HG02571 (cell line): ENCODE measurements at regions not wholly inside any gene's neighbourhood (a gene's known extent, or its start where the extent isn't known, plus 50 kb on each side); places are given as distances from the start of the nearest gene placed in this dataset.

Experiments
- ATAC-seq: cut with Tn5 transposase; IDR thresholded peaks from one replicate; pipeline ENCODE4 v1.9.1; 2021; ENCODE audit warnings: mild to moderate bottlenecking, moderate library complexity; ENCODE audit not compliant: unreplicated experiment

- ATAC-seq, result no peak
These were observed 85.2 kb downstream of the POLR1F start for GRCh38 chr7:19623676-19624075.

GRCh38 chr7:19621740-19622139, 87.1 kb downstream of the POLR1F start:
- no peak for ATAC-seq

- ATAC-seq, result no peak
These were observed 88.4 kb downstream of the POLR1F start for GRCh38 chr7:19620470-19620869.

- no peak for ATAC-seq
These were observed 89.7 kb downstream of the POLR1F start for GRCh38 chr7:19619122-19619521.

GRCh38 chr7:19617901-19618300, 90.9 kb downstream of the POLR1F start:
- no peak for ATAC-seq

GRCh38 chr7:19610194-19610943, 98.5 kb downstream of the POLR1F start:
- ATAC-seq, result no peak

GRCh38 chr7:19589446-19589845, 119.4 kb downstream of the POLR1F start:
- no peak for ATAC-seq

- ATAC-seq, result peak; percentile 71
These were observed 121.5 kb downstream of the POLR1F start for GRCh38 chr7:19587291-19587690.

GRCh38 chr7:19585761-19586160, 123.1 kb downstream of the POLR1F start:
- ATAC-seq, result no peak

GRCh38 chr7:19575909-19576557, 132.8 kb downstream of the POLR1F start:
- no peak for ATAC-seq

- no peak for ATAC-seq
These were observed 134.7 kb downstream of the POLR1F start for GRCh38 chr7:19574131-19574530.

- ATAC-seq, result no peak
These were observed 136.3 kb downstream of the POLR1F start for GRCh38 chr7:19572566-19572965.

- no peak for ATAC-seq
These were observed 141.8 kb downstream of the POLR1F start for GRCh38 chr7:19567011-19567410.

- no peak for ATAC-seq
These were observed 143.2 kb downstream of the POLR1F start for GRCh38 chr7:19565602-19566001.

- ATAC-seq, result no peak
These were observed 147.6 kb downstream of the POLR1F start for GRCh38 chr7:19561121-19561805.

GRCh38 chr7:19560111-19560883, 148.5 kb downstream of the POLR1F start:
- no peak for ATAC-seq

- no peak for ATAC-seq
These were observed 150.3 kb downstream of the POLR1F start for GRCh38 chr7:19558527-19558926.

- ATAC-seq, result no peak
These were observed 150.9 kb downstream of the POLR1F start for GRCh38 chr7:19557726-19558465.

- no peak for ATAC-seq
These were observed 154.3 kb downstream of the POLR1F start for GRCh38 chr7:19554581-19554980.

GRCh38 chr7:19552576-19552975, 156.3 kb downstream of the POLR1F start:
- no peak for ATAC-seq
